ENCODE measurements at regions not wholly inside any gene's neighbourhood (a gene's known extent, or its start where the extent isn't known, plus 50 kb on each side); places are given as distances from the start of the nearest gene placed in this dataset.

- Histone ChIP-seq H3K27ac (ENCODE audit: low read depth in 1 of 2, low read length in 1 of 2) (no peak overlapping the region), H3K4me1 (ENCODE audit: control insufficient read depth in 2 of 2, insufficient read depth in 2 of 2, low read length in 2 of 2) (no peaks in the 10 kb centered on the region), H3K36me3 (ENCODE audit: control insufficient read depth in 2 of 2, insufficient read depth in 2 of 2, low read length in 1 of 2) (no peaks in the 10 kb centered on the region), H3K4me3 (ENCODE audit: low read length in 2 of 2) (no peak overlapping the region), H3K27me3 (ENCODE audit: control insufficient read depth in 2 of 2, insufficient read depth in 1 of 2, low read length in 1 of 2) (peaks cover 0 to 29% of the 10 kb centered on the region in 2 donors), H3K9me3 (ENCODE audit: control insufficient read depth in 2 of 2, insufficient read depth in 1 of 2, low read length in 1 of 2) (no peaks in the 10 kb centered on the region)
- 96% methylated on average over 18 of the region's 18 CpGs for WGBS
- no peak for DNase-seq (ENCODE audit: low read depth in 6 of 9, low spot score in 9 of 9)
Observed at GRCh38 chr11:69567951-69568808, 72.8 kb upstream of the CCND1 start.

GRCh38 chr11:69568809-69569097 lies 72.2 kb upstream of the CCND1 start:
- no peak for DNase-seq (ENCODE audit: low read depth in 6 of 9, low spot score in 9 of 9)
- H3K27me3 ChIP-seq (ENCODE audit: control insufficient read depth in 2 of 2, insufficient read depth in 1 of 2, low read length in 1 of 2): peaks cover 0 to 25% of the 10 kb centered on the region in 2 donors
- 74% methylated on average over 4 of the region's 4 CpGs for WGBS
- H3K4me3 ChIP-seq (ENCODE audit: low read length in 2 of 2): no peak overlapping the region
- H3K27ac ChIP-seq (ENCODE audit: low read depth in 1 of 2, low read length in 1 of 2): no peak overlapping the region
- no peaks in the 10 kb centered on the region for H3K4me1 ChIP-seq (ENCODE audit: control insufficient read depth in 2 of 2, insufficient read depth in 2 of 2, low read length in 2 of 2)
- no peaks in the 10 kb centered on the region for H3K36me3 ChIP-seq (ENCODE audit: control insufficient read depth in 2 of 2, insufficient read depth in 2 of 2, low read length in 1 of 2)
- H3K9me3 ChIP-seq (ENCODE audit: control insufficient read depth in 2 of 2, insufficient read depth in 1 of 2, low read length in 1 of 2): no peaks in the 10 kb centered on the region

GRCh38 chr11:69569306-69570200 lies 71.4 kb upstream of the CCND1 start:
- H3K4me3 ChIP-seq (ENCODE audit: low read length in 2 of 2): no peak overlapping the region
- DNase-seq (ENCODE audit: low read depth in 6 of 9, low spot score in 9 of 9): no peak
- H3K27ac ChIP-seq (ENCODE audit: low read depth in 1 of 2, low read length in 1 of 2): no peak overlapping the region
- no peaks in the 10 kb centered on the region for H3K9me3 ChIP-seq (ENCODE audit: control insufficient read depth in 2 of 2, insufficient read depth in 1 of 2, low read length in 1 of 2)
- H3K4me1 ChIP-seq (ENCODE audit: control insufficient read depth in 2 of 2, insufficient read depth in 2 of 2, low read length in 2 of 2): no peaks in the 10 kb centered on the region
- H3K27me3 ChIP-seq (ENCODE audit: control insufficient read depth in 2 of 2, insufficient read depth in 1 of 2, low read length in 1 of 2): peaks cover 0 to 25% of the 10 kb centered on the region in 2 donors
- 96% methylated on average over 21 of the region's 21 CpGs for WGBS
- no peaks in the 10 kb centered on the region for H3K36me3 ChIP-seq (ENCODE audit: control insufficient read depth in 2 of 2, insufficient read depth in 2 of 2, low read length in 1 of 2)

GRCh38 chr11:69572233-69572860 lies 68.6 kb upstream of the CCND1 start:
- WGBS: 95% methylated on average over 11 of the region's 11 CpGs
- Histone ChIP-seq H3K27me3 (ENCODE audit: control insufficient read depth in 2 of 2, insufficient read depth in 1 of 2, low read length in 1 of 2) (peaks cover 2 to 38% of the 10 kb centered on the region in 2 donors), H3K36me3 (ENCODE audit: control insufficient read depth in 2 of 2, insufficient read depth in 2 of 2, low read length in 1 of 2) (no peaks in the 10 kb centered on the region), H3K4me3 (ENCODE audit: low read length in 2 of 2) (no peak overlapping the region), H3K4me1 (ENCODE audit: control insufficient read depth in 2 of 2, insufficient read depth in 2 of 2, low read length in 2 of 2) (no peaks in the 10 kb centered on the region), H3K27ac (ENCODE audit: low read depth in 1 of 2, low read length in 1 of 2) (no peak overlapping the region), H3K9me3 (ENCODE audit: control insufficient read depth in 2 of 2, insufficient read depth in 1 of 2, low read length in 1 of 2) (no peaks in the 10 kb centered on the region)
- no peak for DNase-seq (ENCODE audit: low read depth in 6 of 9, low spot score in 9 of 9)

GRCh38 chr11:69572861-69573260 lies 68.1 kb upstream of the CCND1 start:
- peaks cover 2 to 37% of the 10 kb centered on the region in 2 donors for H3K27me3 ChIP-seq (ENCODE audit: control insufficient read depth in 2 of 2, insufficient read depth in 1 of 2, low read length in 1 of 2)
- DNase-seq (ENCODE audit: low read depth in 6 of 9, low spot score in 9 of 9): no peak
- WGBS: 84% methylated on average over 5 of the region's 5 CpGs
- no peaks in the 10 kb centered on the region for H3K9me3 ChIP-seq (ENCODE audit: control insufficient read depth in 2 of 2, insufficient read depth in 1 of 2, low read length in 1 of 2)
- no peak overlapping the region for H3K4me3 ChIP-seq (ENCODE audit: low read length in 2 of 2)
- no peaks in the 10 kb centered on the region for H3K36me3 ChIP-seq (ENCODE audit: control insufficient read depth in 2 of 2, insufficient read depth in 2 of 2, low read length in 1 of 2)
- no peak overlapping the region for H3K27ac ChIP-seq (ENCODE audit: low read depth in 1 of 2, low read length in 1 of 2)
- no peaks in the 10 kb centered on the region for H3K4me1 ChIP-seq (ENCODE audit: control insufficient read depth in 2 of 2, insufficient read depth in 2 of 2, low read length in 2 of 2)

GRCh38 chr11:69573761-69574607 lies 67.0 kb upstream of the CCND1 start:
- WGBS: 92% methylated on average over 13 of the region's 13 CpGs
- Histone ChIP-seq H3K4me1 (ENCODE audit: control insufficient read depth in 2 of 2, insufficient read depth in 2 of 2, low read length in 2 of 2) (no peaks in the 10 kb centered on the region), H3K27ac (ENCODE audit: low read depth in 1 of 2, low read length in 1 of 2) (no peak overlapping the region), H3K4me3 (ENCODE audit: low read length in 2 of 2) (no peak overlapping the region), H3K36me3 (ENCODE audit: control insufficient read depth in 2 of 2, insufficient read depth in 2 of 2, low read length in 1 of 2) (no peaks in the 10 kb centered on the region), H3K27me3 (ENCODE audit: control insufficient read depth in 2 of 2, insufficient read depth in 1 of 2, low read length in 1 of 2) (peaks cover 2 to 34% of the 10 kb centered on the region in 2 donors), H3K9me3 (ENCODE audit: control insufficient read depth in 2 of 2, insufficient read depth in 1 of 2, low read length in 1 of 2) (no peaks in the 10 kb centered on the region)
- no peak for DNase-seq (ENCODE audit: low read depth in 6 of 9, low spot score in 9 of 9)

- Histone ChIP-seq H3K36me3 (ENCODE audit: control insufficient read depth in 2 of 2, insufficient read depth in 2 of 2, low read length in 1 of 2) (no peaks in the 10 kb centered on the region), H3K27me3 (ENCODE audit: control insufficient read depth in 2 of 2, insufficient read depth in 1 of 2, low read length in 1 of 2) (peaks cover 2 to 30% of the 10 kb centered on the region in 2 donors), H3K4me3 (ENCODE audit: low read length in 2 of 2) (no peak overlapping the region), H3K9me3 (ENCODE audit: control insufficient read depth in 2 of 2, insufficient read depth in 1 of 2, low read length in 1 of 2) (no peaks in the 10 kb centered on the region), H3K27ac (ENCODE audit: low read depth in 1 of 2, low read length in 1 of 2) (no peak overlapping the region), H3K4me1 (ENCODE audit: control insufficient read depth in 2 of 2, insufficient read depth in 2 of 2, low read length in 2 of 2) (no peaks in the 10 kb centered on the region)
- 92% methylated on average over 16 of the region's 16 CpGs for WGBS
- no peak for DNase-seq (ENCODE audit: low read depth in 6 of 9, low spot score in 9 of 9)
Observed at GRCh38 chr11:69574608-69575255, 66.2 kb upstream of the CCND1 start.

- Histone ChIP-seq H3K4me3 (ENCODE audit: low read length in 2 of 2) (no peak overlapping the region), H3K36me3 (ENCODE audit: control insufficient read depth in 2 of 2, insufficient read depth in 2 of 2, low read length in 1 of 2) (no peaks in the 10 kb centered on the region), H3K9me3 (ENCODE audit: control insufficient read depth in 2 of 2, insufficient read depth in 1 of 2, low read length in 1 of 2) (no peaks in the 10 kb centered on the region), H3K27me3 (ENCODE audit: control insufficient read depth in 2 of 2, insufficient read depth in 1 of 2, low read length in 1 of 2) (peaks cover 2 to 24% of the 10 kb centered on the region in 2 donors), H3K27ac (ENCODE audit: low read depth in 1 of 2, low read length in 1 of 2) (no peak overlapping the region), H3K4me1 (ENCODE audit: control insufficient read depth in 2 of 2, insufficient read depth in 2 of 2, low read length in 2 of 2) (no peaks in the 10 kb centered on the region)
- DNase-seq (ENCODE audit: low read depth in 6 of 9, low spot score in 9 of 9): no peak
- WGBS: 45% methylated on average over 14 of the region's 14 CpGs
Observed at GRCh38 chr11:69575296-69576068, 65.5 kb upstream of the CCND1 start.
